Thyroid gland (tissue), 4 donors: ENCODE measurements at regions not wholly inside any gene's neighbourhood (a gene's known extent, or its start where the extent isn't known, plus 50 kb on each side); places are given as distances from the start of the nearest gene placed in this dataset.

Experiments
- DNase-seq, 2 donors: peaks; one replicate each; pipeline ENCODE4 v3.0.0-alpha.2; 2019
- H3K27ac ChIP-seq, 3 donors: fragments of 200-600 bp; sonication (generic); 1 replicate in 2 of 3; 2 replicates in 1 of 3; pipeline ENCODE4 v1.5.1; 2016 to 2019; ENCODE audit warnings: mild to moderate bottlenecking in 1 of 3, moderate library complexity in 1 of 3
- H3K27me3 ChIP-seq: fragments of 200-600 bp; sonication (generic); one replicate; pipeline ENCODE4 v1.5.1; 2019
- H3K36me3 ChIP-seq, 2 donors: fragments of 200-600 bp; sonication (generic); one replicate each; pipeline ENCODE4 v1.5.1; 2016 to 2019
- H3K4me1 ChIP-seq, 2 donors: fragments of 200-600 bp; sonication (generic); one replicate each; pipeline ENCODE4 v1.5.1; 2017 to 2019
- H3K4me3 ChIP-seq, 3 donors: fragments of 200-600 bp; sonication (generic); replicated peaks in 1 of 3; 1 replicate in 2 of 3; 2 replicates in 1 of 3; pipeline ENCODE4 v1.5.1; 2016; ENCODE audit warnings: mild to moderate bottlenecking in 1 of 3
- H3K9me3 ChIP-seq: fragments of 200-600 bp; sonication (generic); one replicate; pipeline ENCODE4 v1.5.1; 2017
- POLR2A ChIP-seq, 2 donors: fragments of 450-650 bp; IDR thresholded peaks; one replicate each; pipeline ENCODE4 v1.6.1; 2017; ENCODE audit warnings: antibody characterized with exemption in 2 of 2, mild to moderate bottlenecking in 2 of 2, moderate library complexity in 1 of 2
- WGBS, 2 donors: methylation state at CpG; one replicate each; pipeline ENCODE4 v1.1.5; 2017; 5-methylcytosine and 5-hydroxymethylcytosine counted together
- intact Hi-C: fragments of 100-400 bp; cut with DNase I; formaldehyde crosslinking; loops from one replicate; pipeline ENCODE4 v1.15.1; 2023
- TF ChIP-seq, protein P1 (sequence below), 6 experiments: fragments of 200-600 bp in 3 of 6; fragments of 450-650 bp in 3 of 6; sonication (generic) in 3 of 6; IDR thresholded peaks; one replicate each; pipeline ENCODE4 v1.5.1; 2016 to 2019; ENCODE audit warnings: antibody characterized with exemption in 6 of 6, mild to moderate bottlenecking in 2 of 6, inconsistent platforms in 1 of 6, moderate library complexity in 1 of 6

DNA sequence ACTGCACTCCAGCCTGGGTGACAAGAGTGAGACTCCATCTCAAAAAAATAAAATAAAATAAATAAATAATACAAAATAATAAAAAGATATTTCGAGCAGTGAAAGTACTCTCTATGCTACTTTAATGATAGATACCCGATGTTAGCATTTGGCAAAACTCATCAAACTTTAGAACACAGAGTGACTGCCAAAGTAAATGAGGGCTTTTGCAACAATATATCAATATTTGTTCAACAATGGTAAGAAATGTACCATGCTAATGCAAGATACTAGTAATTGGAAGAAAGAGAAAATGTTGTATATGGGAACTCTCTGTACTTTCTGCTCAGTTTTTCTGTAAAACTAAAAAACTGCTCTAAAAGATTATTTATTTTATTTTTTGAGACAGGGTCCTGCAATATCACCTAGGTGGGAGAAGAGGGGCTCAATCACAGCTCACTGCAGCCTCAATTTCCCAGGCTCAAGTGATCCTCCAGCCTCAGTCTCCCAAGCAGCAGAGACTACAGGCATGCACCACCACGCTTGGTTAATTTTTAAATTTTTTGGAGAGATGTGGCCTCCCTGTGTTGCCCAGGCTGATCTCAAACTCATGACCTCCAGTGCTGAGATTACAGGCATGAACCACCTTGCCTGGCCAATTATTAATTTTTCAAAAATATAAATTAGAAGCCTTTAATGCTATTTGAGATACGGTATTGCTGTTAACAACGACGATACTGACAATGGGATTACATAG, 650.5 kb upstream of the NR2F2 start:
- H3K9me3 ChIP-seq = no peaks in the 10 kb centered on the region
- no peak for DNase-seq
- no peaks in the 10 kb centered on the region for H3K36me3 ChIP-seq
- no peak overlapping the region for H3K27ac ChIP-seq
- intact Hi-C loops = no loop called here
- H3K4me1 ChIP-seq = no peaks in the 10 kb centered on the region
- no peaks in the 10 kb centered on the region for H3K27me3 ChIP-seq
- no peak overlapping the region for H3K4me3 ChIP-seq
- WGBS, 2 donors = 93 to 94% methylated on average over 6 of the region's 6 CpGs
- no peak for TF ChIP-seq POLR2A (IDR thresholded peaks at IDR 0.05)
- TF ChIP-seq, protein P1, sequence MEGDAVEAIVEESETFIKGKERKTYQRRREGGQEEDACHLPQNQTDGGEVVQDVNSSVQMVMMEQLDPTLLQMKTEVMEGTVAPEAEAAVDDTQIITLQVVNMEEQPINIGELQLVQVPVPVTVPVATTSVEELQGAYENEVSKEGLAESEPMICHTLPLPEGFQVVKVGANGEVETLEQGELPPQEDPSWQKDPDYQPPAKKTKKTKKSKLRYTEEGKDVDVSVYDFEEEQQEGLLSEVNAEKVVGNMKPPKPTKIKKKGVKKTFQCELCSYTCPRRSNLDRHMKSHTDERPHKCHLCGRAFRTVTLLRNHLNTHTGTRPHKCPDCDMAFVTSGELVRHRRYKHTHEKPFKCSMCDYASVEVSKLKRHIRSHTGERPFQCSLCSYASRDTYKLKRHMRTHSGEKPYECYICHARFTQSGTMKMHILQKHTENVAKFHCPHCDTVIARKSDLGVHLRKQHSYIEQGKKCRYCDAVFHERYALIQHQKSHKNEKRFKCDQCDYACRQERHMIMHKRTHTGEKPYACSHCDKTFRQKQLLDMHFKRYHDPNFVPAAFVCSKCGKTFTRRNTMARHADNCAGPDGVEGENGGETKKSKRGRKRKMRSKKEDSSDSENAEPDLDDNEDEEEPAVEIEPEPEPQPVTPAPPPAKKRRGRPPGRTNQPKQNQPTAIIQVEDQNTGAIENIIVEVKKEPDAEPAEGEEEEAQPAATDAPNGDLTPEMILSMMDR (IDR thresholded peaks at IDR 0.05) = no peak

DNA sequence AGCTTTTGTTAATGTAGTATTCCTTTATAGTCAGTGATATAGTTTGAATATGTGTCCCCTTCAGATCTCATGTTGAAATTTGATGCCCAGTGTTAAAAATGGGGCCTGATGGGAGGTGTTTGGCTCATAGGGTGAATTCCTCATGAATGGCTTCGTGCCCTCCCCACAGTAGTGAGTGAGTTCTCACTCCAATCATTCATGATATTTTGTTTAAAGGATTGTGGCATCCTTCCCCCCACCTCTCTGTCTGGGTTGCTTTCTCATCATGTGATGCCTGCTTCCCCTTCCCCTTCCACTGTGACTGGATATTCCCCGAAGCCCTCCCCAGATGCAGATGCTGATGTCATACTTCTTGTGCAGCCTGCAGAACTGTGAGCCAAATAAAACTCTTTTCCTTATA, 649.8 kb upstream of the NR2F2 start:
- no peaks in the 10 kb centered on the region for H3K27me3 ChIP-seq
- 61 to 80% methylated on average over 2 of the region's 2 CpGs for WGBS, 2 donors
- intact Hi-C loops = no loop called here
- no peaks in the 10 kb centered on the region for H3K36me3 ChIP-seq
- no peaks in the 10 kb centered on the region for H3K9me3 ChIP-seq
- no peak overlapping the region for H3K4me3 ChIP-seq
- DNase-seq = no peak
- TF ChIP-seq, protein P1 (IDR thresholded peaks at IDR 0.05) = no peak
- no peak for TF ChIP-seq POLR2A (IDR thresholded peaks at IDR 0.05)
- H3K27ac ChIP-seq = no peak overlapping the region
- no peaks in the 10 kb centered on the region for H3K4me1 ChIP-seq

DNA sequence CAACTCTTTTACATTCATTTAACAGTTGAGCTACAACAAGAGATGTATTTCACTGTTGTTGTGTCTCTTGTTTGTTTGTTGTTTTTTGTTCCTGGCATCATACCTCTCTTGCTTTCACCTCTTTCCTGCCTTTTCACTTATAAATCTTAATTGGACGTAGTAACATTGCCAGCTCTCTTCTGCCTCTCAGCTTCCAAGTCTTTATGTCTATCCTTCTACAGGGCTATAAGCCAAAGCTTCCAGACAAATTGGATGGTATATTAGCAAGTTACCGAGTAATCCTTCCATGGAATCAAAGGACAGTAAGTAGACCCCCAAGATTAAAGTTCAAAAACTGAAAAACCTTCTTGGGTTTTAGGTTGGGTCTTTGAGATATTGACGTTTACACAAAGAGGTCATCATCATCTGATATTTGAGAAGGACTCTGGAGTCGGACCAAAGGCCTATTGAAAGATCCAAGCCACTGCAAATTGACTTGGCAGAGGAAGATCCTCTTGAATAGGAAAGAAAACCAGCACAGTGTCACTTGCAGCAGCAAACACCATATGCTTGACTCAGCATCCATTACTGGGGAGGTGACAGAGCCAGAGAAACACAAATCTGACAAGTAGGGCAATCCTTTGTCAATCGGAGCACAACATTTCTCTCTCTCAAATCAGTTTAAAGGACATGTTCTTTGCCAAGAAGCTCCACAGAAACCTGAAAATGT, 648.5 kb upstream of the NR2F2 start:
- no peak for TF ChIP-seq POLR2A (IDR thresholded peaks at IDR 0.05)
- TF ChIP-seq, protein P1 (IDR thresholded peaks at IDR 0.05) = no peak
- Histone ChIP-seq H3K27ac (no peak overlapping the region), H3K4me3 (no peak overlapping the region), H3K9me3 (no peaks in the 10 kb centered on the region), H3K36me3 (no peaks in the 10 kb centered on the region), H3K27me3 (no peaks in the 10 kb centered on the region), H3K4me1 (no peaks in the 10 kb centered on the region)
- intact Hi-C loops = no loop called here
- DNase-seq = no peak
- 82% methylated on average over 5 of the region's 5 CpGs for WGBS, 2 donors

DNA sequence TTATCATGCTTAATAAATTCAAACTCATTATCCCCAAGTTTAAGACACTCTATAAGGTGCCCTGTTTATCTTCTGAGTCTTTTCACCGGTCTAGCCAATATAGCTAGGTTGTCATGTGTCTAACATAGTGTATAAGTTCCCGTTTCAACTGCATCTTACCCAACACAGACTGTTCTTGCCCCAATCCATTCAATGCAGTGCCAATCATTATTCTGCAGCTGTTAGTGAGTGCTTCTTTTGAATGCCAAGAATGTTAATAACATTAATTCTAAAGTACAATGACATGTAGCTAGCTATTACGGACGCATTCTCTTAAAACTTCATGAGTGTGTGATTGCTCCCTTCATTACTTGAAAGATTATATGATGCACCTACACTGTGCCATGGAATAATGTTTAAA, 646.4 kb upstream of the NR2F2 start:
- no peaks in the 10 kb centered on the region for H3K36me3 ChIP-seq
- no peaks in the 10 kb centered on the region for H3K4me1 ChIP-seq
- no peak overlapping the region for H3K27ac ChIP-seq
- 94 to 98% methylated on average over 4 of the region's 4 CpGs for WGBS, 2 donors
- intact Hi-C loops = no loop called here
- no peaks in the 10 kb centered on the region for H3K27me3 ChIP-seq
- no peak overlapping the region for H3K4me3 ChIP-seq
- no peaks in the 10 kb centered on the region for H3K9me3 ChIP-seq
- TF ChIP-seq POLR2A (IDR thresholded peaks at IDR 0.05) = no peak
- TF ChIP-seq, protein P1 (IDR thresholded peaks at IDR 0.05) = no peak
- DNase-seq = no peak

DNA sequence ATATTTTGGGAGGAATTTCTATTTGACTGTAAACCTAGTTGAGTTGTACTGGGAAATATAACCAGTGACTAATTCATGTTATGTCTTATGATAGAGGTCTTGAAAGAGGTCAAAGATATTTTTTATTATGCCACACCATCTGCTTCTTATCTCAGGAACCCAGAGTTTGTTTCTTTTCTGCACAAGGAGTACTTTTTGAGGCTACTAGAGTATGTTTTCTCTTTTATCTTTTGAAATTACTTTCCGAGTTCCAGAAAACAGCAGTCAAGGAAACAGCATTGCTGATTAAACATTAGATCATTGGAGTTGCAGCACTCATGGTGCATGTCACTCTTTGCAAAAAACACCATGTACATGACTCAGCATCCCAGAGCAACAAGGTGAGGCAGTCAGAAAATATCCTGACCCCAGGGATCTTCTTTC, 645.8 kb upstream of the NR2F2 start:
- no peak for DNase-seq
- Histone ChIP-seq H3K4me3 (no peak overlapping the region), H3K36me3 (no peaks in the 10 kb centered on the region), H3K27me3 (no peaks in the 10 kb centered on the region), H3K4me1 (no peaks in the 10 kb centered on the region), H3K9me3 (no peaks in the 10 kb centered on the region), H3K27ac (no peak overlapping the region)
- intact Hi-C loops = no loop called here
- TF ChIP-seq POLR2A (IDR thresholded peaks at IDR 0.05) = no peak
- TF ChIP-seq, protein P1 (IDR thresholded peaks at IDR 0.05) = no peak
- WGBS, 2 donors = 54 to 75% methylated on average over 1 of the region's 1 CpG
